ENCODE measurements at regions not wholly inside any gene's neighbourhood (a gene's known extent, or its start where the extent isn't known, plus 50 kb on each side); places are given as distances from the start of the nearest gene placed in this dataset.

GRCh38 chr6:48037946-48038345 is 73.1 kb downstream of the PTCHD4 start:
- H3K36me3 ChIP-seq (ENCODE audit: low read depth): no peaks in the 10 kb centered on the region
- no peaks in the 10 kb centered on the region for H3K9me2 ChIP-seq (ENCODE audit: insufficient read depth)
- no peak for DNase-seq
- no peaks in the 10 kb centered on the region for H3K79me2 ChIP-seq (ENCODE audit: low read depth)
- intact Hi-C loops (cut with micrococcal nuclease; ENCODE audit: unreplicated experiment): no loop called here
- no peak overlapping the region for H3K4me2 ChIP-seq
- no peak overlapping the region for H2AFZ ChIP-seq
- H3K4me1 ChIP-seq (replicated peaks; ENCODE audit: insufficient read depth): no peaks in the 10 kb centered on the region
- CTCF ChIA-PET: no interaction called here
- H3K27me3 ChIP-seq (ENCODE audit: insufficient read depth, low read depth): no peaks in the 10 kb centered on the region
- no peak overlapping the region for H3K27ac ChIP-seq
- H3K9me3 ChIP-seq (ENCODE audit: insufficient read depth, low read depth): no peaks in the 10 kb centered on the region
- no peaks in the 10 kb centered on the region for H4K20me1 ChIP-seq (ENCODE audit: insufficient read depth)
- no TSS peak for BruUV-seq (replicated peaks)
- no peak for TF ChIP-seq EZH2 (IDR thresholded peaks at IDR 0.05; ENCODE audit: low read depth)
- TF ChIP-seq CTCF (conservative IDR thresholded peaks at IDR 0.05): no peak
- no peak overlapping the region for H3K4me3 ChIP-seq
- POLR2A ChIA-PET (ENCODE audit: unreplicated experiment): no interaction called here
- H3F3A ChIP-seq (ENCODE audit: insufficient read depth, low read depth): no peaks in the 10 kb centered on the region

GRCh38 chr6:48036316-48036715 is 74.7 kb downstream of the PTCHD4 start:
- CTCF ChIA-PET: no interaction called here
- Histone ChIP-seq H3K36me3 (ENCODE audit: low read depth) (no peaks in the 10 kb centered on the region), H3K9me3 (ENCODE audit: insufficient read depth, low read depth) (no peaks in the 10 kb centered on the region), H2AFZ (peak overlapping the region; percentile 48; the same call in 1 of the 2 replicates), H3K4me3 (no peak overlapping the region), H3K27me3 (ENCODE audit: insufficient read depth, low read depth) (no peaks in the 10 kb centered on the region), H3F3A (ENCODE audit: insufficient read depth, low read depth) (no peaks in the 10 kb centered on the region), H3K79me2 (ENCODE audit: low read depth) (no peaks in the 10 kb centered on the region), H4K20me1 (ENCODE audit: insufficient read depth) (no peaks in the 10 kb centered on the region), H3K4me1 (replicated peaks; ENCODE audit: insufficient read depth) (no peaks in the 10 kb centered on the region), H3K9me2 (ENCODE audit: insufficient read depth) (no peaks in the 10 kb centered on the region), H3K4me2 (no peak overlapping the region), H3K27ac (no peak overlapping the region)
- DNase-seq: no peak
- intact Hi-C loops (cut with micrococcal nuclease; ENCODE audit: unreplicated experiment): no loop called here
- TF ChIP-seq EZH2 (IDR thresholded peaks at IDR 0.05; ENCODE audit: low read depth) (no peak), CTCF (conservative IDR thresholded peaks at IDR 0.05) (no peak)
- BruUV-seq (replicated peaks): no TSS peak
- POLR2A ChIA-PET (ENCODE audit: unreplicated experiment): no interaction called here

- H3F3A ChIP-seq (ENCODE audit: insufficient read depth, low read depth): no peaks in the 10 kb centered on the region
- DNase-seq: no peak
- BruUV-seq (replicated peaks): no TSS peak
- no peaks in the 10 kb centered on the region for H4K20me1 ChIP-seq (ENCODE audit: insufficient read depth)
- H3K36me3 ChIP-seq (ENCODE audit: low read depth): no peaks in the 10 kb centered on the region
- no peaks in the 10 kb centered on the region for H3K79me2 ChIP-seq (ENCODE audit: low read depth)
- CTCF ChIA-PET: no interaction called here
- TF ChIP-seq EZH2 (IDR thresholded peaks at IDR 0.05; ENCODE audit: low read depth): no peak
- POLR2A ChIA-PET (ENCODE audit: unreplicated experiment): no interaction called here
- H3K4me2 ChIP-seq: no peak overlapping the region
- H3K27ac ChIP-seq: no peak overlapping the region
- no peak overlapping the region for H2AFZ ChIP-seq
- intact Hi-C loops (cut with micrococcal nuclease; ENCODE audit: unreplicated experiment): no loop called here
- H3K27me3 ChIP-seq (ENCODE audit: insufficient read depth, low read depth): no peaks in the 10 kb centered on the region
- H3K9me2 ChIP-seq (ENCODE audit: insufficient read depth): no peaks in the 10 kb centered on the region; the same call in 1 of the 2 replicates
- H3K9me3 ChIP-seq (ENCODE audit: insufficient read depth, low read depth): no peaks in the 10 kb centered on the region
- H3K4me1 ChIP-seq (replicated peaks; ENCODE audit: insufficient read depth): no peaks in the 10 kb centered on the region
- H3K4me3 ChIP-seq: no peak overlapping the region
Observed at GRCh38 chr6:48032151-48032550, 78.8 kb downstream of the PTCHD4 start.

- TF ChIP-seq EZH2 (IDR thresholded peaks at IDR 0.05; ENCODE audit: low read depth): no peak
- no peak for TF ChIP-seq CTCF (conservative IDR thresholded peaks at IDR 0.05)
- no TSS peak for BruUV-seq (replicated peaks)
- no peaks in the 10 kb centered on the region for H3K79me2 ChIP-seq (ENCODE audit: low read depth)
- H3F3A ChIP-seq (ENCODE audit: insufficient read depth, low read depth): no peaks in the 10 kb centered on the region
- intact Hi-C loops (cut with micrococcal nuclease; ENCODE audit: unreplicated experiment): no loop called here
- no peak overlapping the region for H3K27ac ChIP-seq
- H3K36me3 ChIP-seq (ENCODE audit: low read depth): no peaks in the 10 kb centered on the region
- no peak overlapping the region for H2AFZ ChIP-seq
- H3K4me1 ChIP-seq (replicated peaks; ENCODE audit: insufficient read depth): no peaks in the 10 kb centered on the region
- H4K20me1 ChIP-seq (ENCODE audit: insufficient read depth): no peaks in the 10 kb centered on the region
- no peak overlapping the region for H3K4me2 ChIP-seq
- no peak overlapping the region for H3K4me3 ChIP-seq
- CTCF ChIA-PET: no interaction called here
- POLR2A ChIA-PET (ENCODE audit: unreplicated experiment): no interaction called here
- H3K9me3 ChIP-seq (ENCODE audit: insufficient read depth, low read depth): no peaks in the 10 kb centered on the region
- no peaks in the 10 kb centered on the region for H3K27me3 ChIP-seq (ENCODE audit: insufficient read depth, low read depth)
- DNase-seq: no peak
- no peaks in the 10 kb centered on the region; the same call in 1 of the 2 replicates for H3K9me2 ChIP-seq (ENCODE audit: insufficient read depth)
Observed at GRCh38 chr6:48031711-48032110, 79.3 kb downstream of the PTCHD4 start.

All from PC-9 (cell line).